GM23338 (cell line): ENCODE measurements at regions not wholly inside any gene's neighbourhood (a gene's known extent, or its start where the extent isn't known, plus 50 kb on each side); places are given as distances from the start of the nearest gene placed in this dataset.
A peak's percentile ranks its signal among the peaks of the same experiment; 100 is the strongest.

ENCODE experiments used
- ATAC-seq: fragments of 200-7000 bp; cut with Tn5 transposase; 3 replicates; pipeline ENCODE4 v1.9.1; 2020
- DNase-seq: peaks from one replicate; pipeline ENCODE4 v3.0.0-alpha.2; 2015; ENCODE audit warnings: low spot score
- H2AFZ ChIP-seq: fragments of 200-600 bp; sonication (generic); 2 replicates; pipeline ENCODE4 v1.8.0; 2016; ENCODE audit warnings: antibody characterized with exemption, mild to moderate bottlenecking, moderate library complexity
- H3F3A ChIP-seq: fragments of 200-600 bp; sonication (generic); replicated peaks from 2 replicates; pipeline ENCODE4 v1.8.0; 2017; ENCODE audit warnings: antibody characterized with exemption, mixed run types, low read depth
- H3K27ac ChIP-seq: fragments of 200-600 bp; sonication (generic); 2 replicates; pipeline ENCODE4 v1.6.1; 2016; ENCODE audit warnings: low read depth
- H3K27me3 ChIP-seq: fragments of 200-600 bp; sonication (generic); 2 replicates; pipeline ENCODE4 v1.8.0; 2016; ENCODE audit warnings: mild to moderate bottlenecking, mixed run types, moderate library complexity; ENCODE audit not compliant: insufficient read depth
- H3K36me3 ChIP-seq: fragments of 200-600 bp; sonication (generic); 2 replicates; pipeline ENCODE4 v1.8.0; 2016; ENCODE audit warnings: mild to moderate bottlenecking; ENCODE audit not compliant: insufficient read depth
- H3K4me1 ChIP-seq: fragments of 200-600 bp; sonication (generic); 2 replicates; pipeline ENCODE4 v1.8.0; 2016; ENCODE audit warnings: mild to moderate bottlenecking, moderate library complexity; ENCODE audit not compliant: insufficient read depth
- H3K4me2 ChIP-seq: fragments of 200-600 bp; sonication (generic); 2 replicates; pipeline ENCODE4 v1.7.1; 2017; ENCODE audit warnings: mixed run types
- H3K4me3 ChIP-seq: fragments of 200-600 bp; sonication (generic); 2 replicates; pipeline ENCODE4 v1.6.1; 2016; ENCODE audit warnings: mixed run types
- H3K79me2 ChIP-seq: fragments of 200-600 bp; sonication (generic); replicated peaks from 2 replicates; pipeline ENCODE4 v1.8.0; 2017; ENCODE audit warnings: mild to moderate bottlenecking; ENCODE audit not compliant: insufficient read depth
- H3K9me2 ChIP-seq: fragments of 200-600 bp; sonication (generic); 2 replicates; pipeline ENCODE4 v1.8.0; 2017; ENCODE audit not compliant: insufficient read depth
- H4K20me1 ChIP-seq: fragments of 200-600 bp; sonication (generic); replicated peaks from 2 replicates; pipeline ENCODE4 v1.8.0; 2017; ENCODE audit warnings: mild to moderate bottlenecking; ENCODE audit not compliant: insufficient read depth
- H3K27ac Mint-ChIP-seq: 2 replicates; pipeline ENCODE4 v1.8.0; 2020; ENCODE audit warnings: inconsistent platforms, mild to moderate bottlenecking, moderate library complexity, mixed read lengths
- H3K27me3 Mint-ChIP-seq: 3 replicates; pipeline ENCODE4 v1.8.0; 2022; ENCODE audit warnings: low read depth, mild to moderate bottlenecking, moderate library complexity, mixed read lengths, inconsistent platforms; ENCODE audit not compliant: insufficient read depth, poor library complexity
- H3K36me3 Mint-ChIP-seq: 3 replicates; pipeline ENCODE4 v1.8.0; 2021; ENCODE audit warnings: low read depth, mild to moderate bottlenecking, inconsistent platforms, moderate library complexity, mixed read lengths
- H3K4me1 Mint-ChIP-seq: 3 replicates; pipeline ENCODE4 v1.8.0; 2020; ENCODE audit warnings: mild to moderate bottlenecking, inconsistent platforms, mixed read lengths
- H3K4me3 Mint-ChIP-seq: 3 replicates; pipeline ENCODE4 v1.8.0; 2021; ENCODE audit warnings: moderate library complexity, mild to moderate bottlenecking, inconsistent platforms, mixed read lengths
- H3K9me3 Mint-ChIP-seq: 3 replicates; pipeline ENCODE4 v1.8.0; 2020; ENCODE audit warnings: moderate library complexity, mild to moderate bottlenecking, inconsistent platforms, mixed read lengths
- EZH2phosphoT487 ChIP-seq: fragments of 200-600 bp; sonication (generic); IDR thresholded peaks from one replicate; pipeline ENCODE4 v1.8.1; 2018; ENCODE audit warnings: antibody characterized with exemption; ENCODE audit not compliant: unreplicated experiment
- POLR2AphosphoS5 ChIP-seq: IDR thresholded peaks from 2 replicates; pipeline ENCODE4 v1.6.1; 2016; ENCODE audit warnings: antibody characterized with exemption, low read depth
- STAT1 ChIP-seq: IDR thresholded peaks from one replicate; pipeline ENCODE4 v1.6.1; 2016; ENCODE audit warnings: antibody characterized with exemption; ENCODE audit not compliant: unreplicated experiment
- ZNF462 ChIP-seq: fragments of 250-450 bp; sonication (Bioruptor Pico); IDR thresholded peaks from 2 replicates; pipeline ENCODE4 v1.5.0; 2020; ENCODE audit warnings: mild to moderate bottlenecking, moderate library complexity
- TF ChIP-seq, protein P1 (sequence below), 2 experiments: fragments of 200-600 bp in 1 of 2; sonication (generic) in 1 of 2; conservative IDR thresholded peaks; 2 replicates each; pipeline versions ENCODE4 v1.5.1 to v1.6.1; 2016 to 2017; ENCODE audit warnings: antibody characterized with exemption in 2 of 2, low read depth in 2 of 2, mild to moderate bottlenecking in 2 of 2, moderate library complexity in 1 of 2
- TF ChIP-seq, protein P2 (sequence below): IDR thresholded peaks from 2 replicates; pipeline ENCODE4 v1.6.1; 2016; ENCODE audit warnings: antibody characterized with exemption

- no peak overlapping the region for H3K4me2 ChIP-seq
- no peaks in the 10 kb centered on the region for H3K4me1 ChIP-seq
- H4K20me1 ChIP-seq = no peaks in the 10 kb centered on the region
- no peak overlapping the region for H3K27ac Mint-ChIP-seq
- H3K9me2 ChIP-seq = no peaks in the 10 kb centered on the region
- H3K36me3 ChIP-seq = no peaks in the 10 kb centered on the region
- ATAC-seq = no peak
- H3K4me1 Mint-ChIP-seq = peaks cover 3% of the 10 kb centered on the region; the same call in 1 of the 3 replicates
- H3K36me3 Mint-ChIP-seq = peaks cover 3% of the 10 kb centered on the region; the same call in 1 of the 3 replicates
- TF ChIP-seq ZNF462 (CRISPR knock-in tag) (no peak), STAT1 (no peak), POLR2AphosphoS5 (no peak)
- TF ChIP-seq, protein P1, sequence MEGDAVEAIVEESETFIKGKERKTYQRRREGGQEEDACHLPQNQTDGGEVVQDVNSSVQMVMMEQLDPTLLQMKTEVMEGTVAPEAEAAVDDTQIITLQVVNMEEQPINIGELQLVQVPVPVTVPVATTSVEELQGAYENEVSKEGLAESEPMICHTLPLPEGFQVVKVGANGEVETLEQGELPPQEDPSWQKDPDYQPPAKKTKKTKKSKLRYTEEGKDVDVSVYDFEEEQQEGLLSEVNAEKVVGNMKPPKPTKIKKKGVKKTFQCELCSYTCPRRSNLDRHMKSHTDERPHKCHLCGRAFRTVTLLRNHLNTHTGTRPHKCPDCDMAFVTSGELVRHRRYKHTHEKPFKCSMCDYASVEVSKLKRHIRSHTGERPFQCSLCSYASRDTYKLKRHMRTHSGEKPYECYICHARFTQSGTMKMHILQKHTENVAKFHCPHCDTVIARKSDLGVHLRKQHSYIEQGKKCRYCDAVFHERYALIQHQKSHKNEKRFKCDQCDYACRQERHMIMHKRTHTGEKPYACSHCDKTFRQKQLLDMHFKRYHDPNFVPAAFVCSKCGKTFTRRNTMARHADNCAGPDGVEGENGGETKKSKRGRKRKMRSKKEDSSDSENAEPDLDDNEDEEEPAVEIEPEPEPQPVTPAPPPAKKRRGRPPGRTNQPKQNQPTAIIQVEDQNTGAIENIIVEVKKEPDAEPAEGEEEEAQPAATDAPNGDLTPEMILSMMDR (conservative IDR thresholded peaks at IDR 0.05; ENCODE audit: low read depth in 2 of 2) = no peak
- DNase-seq = no peak
- peaks cover 6% of the 10 kb centered on the region; the same call in 2 of the 3 replicates for H3K9me3 Mint-ChIP-seq
- no peaks in the 10 kb centered on the region for H3K79me2 ChIP-seq
- no peaks in the 10 kb centered on the region for H3F3A ChIP-seq
- H2AFZ ChIP-seq = no peak overlapping the region
- no peaks in the 10 kb centered on the region for H3K27me3 Mint-ChIP-seq
- no peaks in the 10 kb centered on the region for H3K27me3 ChIP-seq
- H3K4me3 Mint-ChIP-seq = no peak overlapping the region
- no peak overlapping the region for H3K27ac ChIP-seq
- H3K4me3 ChIP-seq = no peak overlapping the region
These were observed 298.1 kb downstream of the TGFB2 start for GRCh38 chr1:218643281-218643680.

DNA sequence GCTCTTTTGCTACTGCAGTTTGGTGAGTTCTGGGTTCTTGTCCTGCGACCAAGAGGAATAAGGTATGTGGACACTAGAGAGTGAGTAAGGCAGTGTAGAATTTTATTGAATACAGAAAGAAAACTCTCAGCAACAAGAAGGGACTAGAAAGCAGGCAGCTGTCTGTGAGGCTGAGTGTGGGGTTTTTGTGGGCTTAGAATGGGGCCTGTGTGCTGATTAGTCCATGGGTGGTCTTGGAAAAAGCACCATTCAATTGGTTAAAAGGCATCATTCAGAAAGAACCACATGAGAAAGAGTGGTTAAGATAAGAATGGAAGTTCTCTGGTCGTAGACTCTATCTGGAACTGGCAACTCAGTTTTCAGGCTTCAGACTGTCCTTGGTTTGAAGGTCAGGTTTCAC lies 298.8 kb downstream of the TGFB2 start:
- ATAC-seq = no peak
- Histone ChIP-seq H3K4me2 (no peak overlapping the region), H2AFZ (0 out of 2 replicates have a peak overlapping the region, but pooled peaks have one; percentile 32)
- TF ChIP-seq POLR2AphosphoS5 = no peak
- TF ChIP-seq, protein P1 (conservative IDR thresholded peaks at IDR 0.05; ENCODE audit: low read depth in 2 of 2) = no peak
- TF ChIP-seq, protein P2, sequence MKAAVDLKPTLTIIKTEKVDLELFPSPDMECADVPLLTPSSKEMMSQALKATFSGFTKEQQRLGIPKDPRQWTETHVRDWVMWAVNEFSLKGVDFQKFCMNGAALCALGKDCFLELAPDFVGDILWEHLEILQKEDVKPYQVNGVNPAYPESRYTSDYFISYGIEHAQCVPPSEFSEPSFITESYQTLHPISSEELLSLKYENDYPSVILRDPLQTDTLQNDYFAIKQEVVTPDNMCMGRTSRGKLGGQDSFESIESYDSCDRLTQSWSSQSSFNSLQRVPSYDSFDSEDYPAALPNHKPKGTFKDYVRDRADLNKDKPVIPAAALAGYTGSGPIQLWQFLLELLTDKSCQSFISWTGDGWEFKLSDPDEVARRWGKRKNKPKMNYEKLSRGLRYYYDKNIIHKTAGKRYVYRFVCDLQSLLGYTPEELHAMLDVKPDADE = no peak
- no peak for TF ChIP-seq STAT1
- no peak for TF ChIP-seq EZH2phosphoT487

More for the DNA sequence above, 298.8 kb downstream of the TGFB2 start:
- Mint-ChIP-seq H3K36me3 (peaks cover 3% of the 10 kb centered on the region; the same call in 1 of the 3 replicates), H3K4me1 (peaks cover 3% of the 10 kb centered on the region; the same call in 1 of the 3 replicates), H3K27me3 (no peaks in the 10 kb centered on the region), H3K4me3 (no peak overlapping the region), H3K9me3 (peaks cover 6% of the 10 kb centered on the region; the same call in 2 of the 3 replicates), H3K27ac (no peak overlapping the region)
- no peak overlapping the region for H3K27ac ChIP-seq
- no peaks in the 10 kb centered on the region for H4K20me1 ChIP-seq
- no peaks in the 10 kb centered on the region for H3K27me3 ChIP-seq
- H3K4me3 ChIP-seq = no peak overlapping the region
- H3K79me2 ChIP-seq = no peaks in the 10 kb centered on the region
- H3K4me1 ChIP-seq = no peaks in the 10 kb centered on the region
- no peaks in the 10 kb centered on the region for H3K9me2 ChIP-seq
- no peak for DNase-seq
- no peaks in the 10 kb centered on the region for H3F3A ChIP-seq
- H3K36me3 ChIP-seq = no peaks in the 10 kb centered on the region
